ENCODE measurements at regions not wholly inside any gene's neighbourhood (a gene's known extent, or its start where the extent isn't known, plus 50 kb on each side); places are given as distances from the start of the nearest gene placed in this dataset.
"Not testable (repeated sequence)": the region's sequence is repeated elsewhere in the genome, so short reads cannot be mapped to it uniquely, and the experiment has no call there.

DNA sequence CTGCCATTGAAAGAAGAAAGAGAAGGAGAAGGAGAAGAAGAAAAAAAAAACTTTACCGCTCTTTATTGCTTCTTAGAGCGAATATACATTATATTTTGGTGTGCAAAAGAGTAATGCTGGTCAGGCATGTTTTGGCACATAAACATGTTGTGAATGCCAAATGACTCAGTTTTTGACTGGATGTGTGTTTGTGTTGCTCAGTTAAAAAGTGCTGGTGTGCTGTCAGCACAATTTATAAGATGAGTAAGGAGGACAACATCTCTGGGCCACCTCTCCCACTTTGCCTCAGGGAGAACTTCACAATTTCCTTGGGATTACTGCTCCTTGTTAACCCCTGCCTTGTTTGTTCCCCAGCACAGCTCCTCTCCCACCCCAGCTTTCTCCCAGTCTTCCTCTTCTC is 584.8 kb downstream of the ETNK1 start:
- intact Hi-C loops (cut with micrococcal nuclease) = no loop called here
- DNase-seq = no peak
- ATAC-seq = no peak

DNA sequence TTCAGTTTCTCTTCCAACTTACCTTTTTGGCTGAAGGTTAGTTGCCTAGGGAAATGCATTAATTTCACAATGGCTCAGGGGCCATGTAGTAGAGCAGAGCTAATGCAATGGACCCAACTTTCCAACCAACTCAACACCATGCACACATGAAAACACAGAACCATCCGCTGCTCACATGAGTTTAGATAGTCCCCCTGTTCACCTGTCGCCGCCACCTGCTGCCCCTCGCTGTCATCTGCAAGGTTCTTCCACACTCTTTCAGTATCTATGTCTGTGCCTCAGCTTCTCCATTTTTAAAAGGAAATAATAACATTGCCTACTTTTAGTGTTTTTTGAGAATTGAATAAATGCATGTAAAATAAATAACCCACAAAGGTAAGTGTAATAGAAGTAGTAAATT is 585.6 kb downstream of the ETNK1 start:
- intact Hi-C loops (cut with micrococcal nuclease) = no loop called here
- ATAC-seq = no peak
- DNase-seq = no peak

DNA sequence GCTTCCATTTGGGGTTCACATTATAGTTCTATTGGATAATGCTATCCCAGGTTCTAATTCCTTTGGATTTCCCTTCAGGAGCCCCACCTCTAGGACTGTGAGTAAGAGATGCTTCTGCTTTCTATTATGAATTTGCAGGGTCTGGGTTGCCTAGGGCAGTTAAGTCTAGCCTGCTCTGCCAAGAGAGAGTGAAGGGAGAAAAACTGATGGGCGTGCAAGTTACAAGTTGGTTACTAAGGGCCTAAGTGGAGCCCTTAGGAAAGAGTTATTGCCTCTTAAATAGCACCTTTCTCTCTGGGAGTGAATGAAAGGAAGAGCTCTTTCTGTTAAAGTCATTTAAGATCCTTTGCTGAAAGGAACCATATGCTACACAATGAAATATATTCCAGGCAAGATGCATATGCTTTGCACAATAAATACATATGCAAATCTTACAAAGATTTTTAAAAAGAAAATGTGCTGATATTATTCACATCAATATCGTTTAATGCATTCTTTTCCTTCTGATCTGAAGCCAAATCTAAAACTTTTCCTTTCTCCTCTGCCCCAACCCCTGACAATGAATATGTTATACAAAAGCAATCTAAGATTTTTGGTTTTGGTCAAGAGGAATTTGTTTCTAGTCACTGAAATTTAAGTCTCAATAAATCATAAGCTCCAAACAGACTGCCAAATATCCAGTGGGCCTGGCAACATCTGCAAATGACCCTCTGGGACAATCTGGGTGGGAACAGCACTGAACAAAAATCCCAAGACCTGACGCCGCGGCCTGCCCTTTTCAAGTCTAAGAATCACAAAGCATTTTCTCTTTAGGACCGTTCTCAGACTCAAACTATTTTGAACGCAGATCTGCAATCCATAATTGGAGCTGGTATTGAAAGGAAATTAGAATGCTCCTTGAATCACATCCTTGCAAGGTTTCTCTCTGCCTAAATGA is 586.7 kb downstream of the ETNK1 start:
- ATAC-seq = no peak
- no peak for DNase-seq
- intact Hi-C loops (cut with micrococcal nuclease) = no loop called here

DNA sequence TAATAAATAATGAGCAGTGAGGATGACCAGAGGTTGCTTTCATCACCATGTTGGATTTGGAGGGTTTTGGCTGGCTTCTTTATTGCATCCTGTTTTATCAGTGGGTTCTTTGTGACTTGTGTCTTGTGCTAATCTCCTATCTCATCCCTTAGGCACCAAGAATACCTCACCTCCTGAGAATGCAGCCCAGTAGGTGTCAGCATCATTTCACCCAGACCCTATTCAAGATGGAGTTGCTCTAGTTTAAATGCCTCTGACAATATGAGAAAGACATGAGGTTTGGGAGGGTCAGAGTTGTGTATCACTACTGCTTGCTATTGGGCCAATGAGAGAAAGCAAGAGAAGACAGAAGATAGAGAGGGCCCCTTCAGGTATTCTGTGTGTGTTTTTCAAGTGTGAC is 592.2 kb downstream of the ETNK1 start:
- intact Hi-C loops (cut with micrococcal nuclease) = no loop called here
- DNase-seq = no peak
- no peak for ATAC-seq

DNA sequence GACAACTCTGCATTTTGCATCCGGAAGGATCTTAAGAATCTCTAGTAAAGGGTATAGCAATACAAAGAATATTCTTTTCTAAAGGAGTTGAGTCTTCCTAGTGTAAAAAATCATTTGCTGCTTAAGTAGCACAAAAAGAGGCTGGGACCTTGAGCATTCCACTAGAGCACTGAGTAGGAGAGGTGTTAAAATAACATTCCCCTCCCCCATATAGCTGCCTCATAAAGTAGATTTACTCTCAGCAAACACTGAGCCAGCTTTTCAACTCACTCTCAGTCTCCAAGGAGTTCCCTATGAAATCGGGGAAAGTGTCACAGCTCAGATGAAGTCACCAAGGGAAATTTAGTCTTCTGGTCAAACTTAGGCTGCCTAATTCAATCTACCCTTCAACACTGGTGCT is 592.7 kb downstream of the ETNK1 start:
- DNase-seq (no peak), ATAC-seq (no peak)
- intact Hi-C loops (cut with micrococcal nuclease) = no loop called here

DNA sequence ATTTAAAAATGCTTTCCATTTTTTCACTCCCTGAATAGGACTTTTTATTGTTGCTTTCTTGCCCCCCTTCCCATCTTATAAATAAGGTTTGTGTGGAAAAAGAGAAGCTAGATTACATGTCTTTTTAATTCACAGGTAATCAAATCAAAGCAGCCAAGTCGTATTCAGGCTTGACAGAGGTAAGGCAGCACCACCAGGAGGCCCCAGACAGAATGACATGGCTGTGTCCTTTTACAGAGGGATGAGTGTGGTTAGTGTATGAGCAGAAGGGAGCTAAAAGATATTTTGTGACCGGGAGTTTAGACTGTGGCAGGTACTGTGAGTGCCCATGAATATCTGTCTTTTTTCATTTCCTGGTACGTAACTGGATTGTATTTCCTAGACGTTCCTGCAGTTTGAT is 596.1 kb downstream of the ETNK1 start:
- ATAC-seq = no peak
- intact Hi-C loops (cut with micrococcal nuclease) = no loop called here
- no peak for DNase-seq

DNA sequence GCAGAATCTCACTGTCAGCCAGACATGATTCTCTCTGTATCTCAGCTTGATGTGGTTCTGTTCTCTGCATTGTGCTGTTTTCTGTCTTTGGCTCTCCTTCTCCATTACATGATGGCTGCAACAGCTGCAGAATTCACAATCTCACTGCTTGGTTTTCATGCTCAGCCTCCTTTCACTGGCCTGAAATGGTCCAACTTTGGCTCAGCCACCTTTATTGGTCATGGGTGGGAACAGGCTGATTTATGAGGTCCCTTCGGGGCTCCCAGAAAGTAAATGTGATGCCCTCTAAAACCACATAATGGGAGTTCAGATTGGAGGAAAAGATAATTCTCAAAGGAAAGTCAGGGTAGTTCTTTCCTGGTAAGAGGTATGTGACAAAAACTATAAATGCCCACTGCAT is 597.0 kb downstream of the ETNK1 start:
- ATAC-seq (no peak), DNase-seq (no peak)
- intact Hi-C loops (cut with micrococcal nuclease) = no loop called here

DNA sequence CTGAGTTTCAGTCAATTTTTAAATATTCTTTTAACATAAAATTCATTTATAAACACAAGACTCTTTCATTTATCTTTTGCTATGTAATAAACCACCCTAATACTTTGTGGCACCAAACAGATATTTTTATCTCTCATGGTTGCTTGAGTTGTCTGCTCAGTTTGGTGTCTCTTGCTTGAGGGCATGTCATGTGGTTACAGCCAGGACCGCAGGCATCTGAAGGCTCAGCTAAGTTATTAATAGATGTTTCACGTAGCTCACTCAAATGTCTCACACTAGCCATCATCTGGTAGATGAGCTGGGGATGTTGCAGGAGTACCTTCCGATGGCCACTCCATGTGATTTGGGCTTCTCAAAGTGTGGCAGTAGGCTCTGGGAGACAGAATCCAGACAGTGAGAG is 597.8 kb downstream of the ETNK1 start:
- intact Hi-C loops (cut with micrococcal nuclease) = no loop called here
- peak; percentile 78 for ATAC-seq

DNA sequence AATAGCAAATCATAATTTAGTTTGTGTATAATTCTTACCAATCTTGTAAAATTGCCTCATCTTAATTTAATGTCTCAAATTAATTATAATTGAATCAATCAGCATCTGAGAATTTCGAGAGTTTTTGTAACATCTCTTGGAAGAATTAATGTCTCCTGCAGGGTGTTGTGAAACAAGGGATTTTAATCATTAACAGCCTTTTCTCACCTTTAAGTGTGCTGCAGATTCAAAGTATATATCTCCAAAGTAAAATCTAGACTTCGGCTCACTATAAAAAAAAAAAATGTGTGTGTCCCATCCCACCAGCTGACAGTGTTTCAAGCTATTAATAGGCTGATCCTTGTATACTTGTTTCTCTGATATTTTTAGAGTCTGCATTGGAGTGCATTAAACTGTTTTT is 603.1 kb downstream of the ETNK1 start:
- intact Hi-C loops (cut with micrococcal nuclease) = no loop called here
- ATAC-seq (peak; percentile 50), DNase-seq (no peak)

More for the DNA sequence above, 597.8 kb downstream of the ETNK1 start:
- no peak for DNase-seq

DNA sequence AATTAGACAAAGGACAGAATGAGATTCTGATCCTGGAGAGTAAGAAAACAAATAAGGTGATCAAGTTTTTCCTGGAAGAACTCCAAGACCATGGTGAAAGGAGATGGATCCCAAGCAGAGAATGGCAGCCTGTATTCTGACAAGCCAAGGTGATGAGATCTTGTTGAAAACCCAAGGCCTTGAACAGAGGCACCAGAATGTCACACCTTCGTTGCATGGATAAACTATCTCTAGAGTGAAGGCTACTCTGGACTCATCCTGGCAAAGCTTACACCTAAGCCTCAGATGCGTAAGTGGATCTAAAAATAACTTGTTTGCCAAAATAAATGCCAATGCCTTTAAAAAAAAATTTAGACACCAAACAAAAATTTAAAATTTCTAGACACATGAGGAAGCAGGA is 605.9 kb downstream of the ETNK1 start:
- ATAC-seq = peak; percentile 93
- DNase-seq = no peak
- intact Hi-C loops (cut with micrococcal nuclease) = no loop called here

DNA sequence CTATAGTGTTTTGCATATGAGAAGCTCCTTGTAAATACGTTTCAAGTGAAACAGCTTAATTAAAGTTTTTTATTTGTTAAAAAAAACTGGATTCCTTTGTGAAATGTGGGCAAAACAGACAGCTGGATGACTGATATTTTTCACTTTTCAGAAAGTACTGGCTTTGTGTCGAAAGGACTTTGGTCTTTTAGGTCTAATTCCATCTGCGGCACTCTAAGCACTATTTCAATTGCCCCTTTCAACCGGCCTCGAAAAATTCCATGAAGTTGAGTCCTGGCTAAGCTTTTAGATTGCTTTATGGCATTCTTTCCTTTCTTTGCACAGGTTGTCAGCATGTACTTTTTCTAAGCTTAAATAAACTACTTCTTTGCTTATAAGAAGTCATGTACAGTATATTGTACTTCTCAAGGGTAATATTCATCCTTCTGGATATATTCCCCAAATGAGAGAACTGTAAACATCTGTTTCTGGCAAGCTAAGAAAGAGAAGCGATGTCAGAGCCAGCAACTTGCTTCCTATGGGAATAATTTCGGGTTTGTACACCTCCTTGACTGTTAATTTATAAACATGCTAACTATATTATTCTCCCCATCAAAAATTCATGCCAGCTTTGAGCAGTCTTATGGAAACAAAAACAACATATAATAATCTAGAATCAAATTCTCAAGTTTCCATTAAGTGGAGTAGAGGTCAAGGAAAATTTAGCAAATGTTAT is 611.3 kb downstream of the ETNK1 start:
- no peak for ATAC-seq
- no peak for DNase-seq
- intact Hi-C loops (cut with micrococcal nuclease) = no loop called here

DNA sequence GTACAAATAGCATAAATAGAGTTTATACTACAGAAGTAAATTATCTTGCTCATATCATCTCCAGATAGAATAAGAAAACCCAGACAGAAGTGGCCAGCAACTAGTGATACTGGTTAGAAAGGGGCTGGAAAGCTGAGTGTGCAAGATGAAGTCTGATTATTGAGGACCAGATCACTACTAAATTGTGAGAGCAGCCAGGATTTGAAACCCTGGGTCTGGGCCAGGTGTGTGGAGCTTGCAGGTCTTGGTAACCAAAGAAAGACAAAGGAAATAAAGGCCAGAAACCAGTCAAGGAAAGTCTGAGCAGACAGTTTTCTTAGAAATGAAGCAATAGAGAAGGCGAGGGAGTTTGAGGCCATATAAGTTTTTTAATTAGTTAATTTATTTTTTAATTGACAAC is 611.8 kb downstream of the ETNK1 start:
- DNase-seq = no peak
- ATAC-seq = no peak
- intact Hi-C loops (cut with micrococcal nuclease) = no loop called here

DNA sequence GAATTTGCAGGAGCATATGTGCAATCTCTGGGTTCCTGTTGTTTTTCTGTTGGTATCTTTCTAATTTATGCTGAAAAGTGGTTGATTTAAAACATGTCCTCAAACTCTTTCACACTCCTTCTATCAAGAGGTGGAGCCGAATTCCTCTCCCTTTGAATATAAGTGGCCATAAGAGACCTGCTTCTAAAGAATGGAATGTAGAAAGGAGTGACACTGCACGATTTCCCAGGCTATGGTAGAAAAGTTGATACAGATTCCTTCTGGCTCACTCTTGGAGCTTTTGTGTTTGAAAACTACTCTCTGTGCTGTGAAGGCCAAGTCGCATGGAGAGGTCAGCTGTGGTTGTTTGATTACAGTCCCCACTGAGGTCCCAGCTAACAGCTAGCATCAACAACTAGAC is 613.2 kb downstream of the ETNK1 start:
- DNase-seq (no peak), ATAC-seq (no peak)
- intact Hi-C loops (cut with micrococcal nuclease) = no loop called here

DNA sequence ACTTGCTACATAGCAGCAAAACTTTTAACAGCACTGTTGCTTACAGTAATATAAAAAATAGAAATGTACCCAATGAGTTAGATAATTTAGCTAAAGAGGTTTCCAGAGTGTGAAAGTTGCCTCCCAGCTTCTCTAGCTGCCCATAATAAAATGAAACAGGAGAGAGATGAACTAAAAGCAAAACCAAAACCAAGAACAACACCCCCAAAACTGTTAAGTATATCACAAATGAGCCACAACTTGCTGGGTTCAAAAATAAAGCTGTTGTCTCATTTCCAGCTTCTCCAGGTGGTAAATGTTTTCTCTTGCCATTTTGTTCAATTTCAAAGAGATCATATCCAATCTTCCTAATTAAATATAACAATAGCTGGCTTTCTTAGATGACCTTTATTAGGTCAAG is 614.0 kb downstream of the ETNK1 start:
- intact Hi-C loops (cut with micrococcal nuclease) = no loop called here
- DNase-seq = no peak
- no peak for ATAC-seq

DNA sequence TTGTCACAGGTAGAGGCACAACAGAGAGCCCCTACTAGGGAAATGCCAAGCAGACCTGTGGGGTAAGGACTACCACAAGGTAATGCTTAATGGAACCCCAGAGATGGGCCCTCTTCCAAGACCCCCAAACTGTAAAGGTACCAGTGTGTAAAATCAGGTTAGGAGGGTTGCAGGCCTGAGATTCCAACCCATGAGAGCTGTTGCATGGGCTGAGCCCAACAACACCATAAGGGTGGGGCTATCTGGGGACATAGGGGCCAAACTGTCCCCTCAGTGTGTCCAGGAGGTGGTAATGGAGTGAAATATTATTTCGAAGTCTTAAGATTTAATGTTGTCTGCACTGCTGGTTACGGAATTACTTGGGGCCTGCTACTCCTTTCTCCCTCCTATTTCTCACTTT is 620.2 kb downstream of the ETNK1 start:
- DNase-seq (no peak), ATAC-seq (no peak)
- intact Hi-C loops (cut with micrococcal nuclease) = no loop called here

DNA sequence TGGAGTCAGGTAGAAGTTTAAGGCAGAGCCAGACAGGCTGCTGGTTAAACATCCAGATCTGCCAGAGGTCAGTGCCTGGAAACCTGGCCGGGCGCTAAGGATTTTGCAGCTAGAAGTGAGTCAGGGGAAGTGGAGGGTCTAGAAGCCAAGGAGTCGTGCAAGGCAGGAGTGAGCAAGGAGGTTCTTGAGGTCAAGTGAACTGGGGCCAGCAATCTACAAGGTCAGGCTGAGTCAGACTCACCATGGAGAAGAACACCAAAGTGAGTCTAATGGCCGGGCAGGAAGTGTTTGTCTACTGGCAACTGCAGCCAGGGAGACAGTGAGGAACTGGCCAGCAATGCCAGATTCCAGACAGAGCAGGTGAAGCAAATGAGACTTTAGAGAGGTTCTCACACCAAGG is 628.2 kb downstream of the ETNK1 start:
- ATAC-seq = no peak

DNA sequence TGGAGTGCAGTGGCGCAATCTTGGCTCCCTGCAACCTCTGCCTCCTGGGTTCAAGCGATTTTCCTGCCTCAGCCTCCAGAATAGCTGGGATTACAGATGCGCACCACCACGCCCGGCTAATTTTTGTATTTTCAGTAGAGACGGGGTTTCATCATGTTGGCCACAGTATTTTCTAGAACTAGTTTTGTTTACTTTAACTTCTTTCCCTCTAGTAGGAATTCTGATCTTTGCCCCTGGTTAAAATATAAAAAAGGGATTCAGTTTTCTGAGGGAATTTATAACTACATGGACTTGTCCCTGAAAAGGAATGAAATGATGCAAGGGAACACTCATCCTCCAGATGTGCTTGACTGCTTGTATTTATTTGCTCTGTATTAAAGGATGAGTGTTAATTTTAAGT is 628.9 kb downstream of the ETNK1 start:
- DNase-seq; ATAC-seq; intact Hi-C loops (cut with micrococcal nuclease): not testable (repeated sequence)

More for the DNA sequence above, 628.2 kb downstream of the ETNK1 start:
- DNase-seq = no peak
- intact Hi-C loops (cut with micrococcal nuclease) = no loop called here

DNA sequence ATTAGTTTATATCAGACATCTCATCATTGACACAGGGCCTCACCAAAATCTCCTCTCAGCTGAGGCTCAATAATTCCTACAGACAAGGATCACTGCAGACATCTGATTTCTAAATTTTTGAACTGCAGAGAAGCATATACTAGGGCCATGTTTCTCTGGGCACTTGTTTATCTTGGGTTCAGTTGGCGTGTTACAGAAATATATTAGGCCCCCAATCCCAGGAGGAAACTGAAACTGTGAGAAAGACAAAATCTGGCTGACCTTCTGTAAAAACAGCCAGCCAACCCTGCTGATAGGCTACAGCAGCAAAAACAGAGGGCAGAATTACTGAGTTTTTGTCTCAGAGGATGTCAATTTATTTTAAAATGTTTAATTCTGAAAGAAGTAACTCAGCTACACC is 634.6 kb downstream of the ETNK1 start:
- ATAC-seq (peak; percentile 27), DNase-seq (no peak)

DNA sequence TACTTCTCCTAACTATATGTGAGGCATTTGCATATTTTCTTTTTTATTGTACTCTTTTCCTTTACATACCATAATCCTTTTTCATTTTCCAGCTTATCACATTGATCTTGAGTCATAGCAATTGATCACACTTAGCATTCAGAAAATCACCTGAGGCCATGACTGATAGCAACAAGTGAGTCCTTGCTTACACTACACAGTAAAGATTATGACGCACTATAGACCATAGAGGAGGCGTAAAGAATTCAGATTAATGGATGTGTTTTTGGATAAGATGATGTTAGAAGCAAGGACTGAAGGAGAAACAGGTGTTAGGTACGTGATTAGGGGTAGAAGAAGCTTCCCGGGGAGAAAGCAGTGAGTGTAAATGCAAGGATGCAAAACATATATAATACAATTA is 637.7 kb downstream of the ETNK1 start:
- no peak for DNase-seq
- intact Hi-C loops (cut with micrococcal nuclease) = no loop called here
- no peak for ATAC-seq

More for the DNA sequence above, 634.6 kb downstream of the ETNK1 start:
- intact Hi-C loops (cut with micrococcal nuclease) = no loop called here

DNA sequence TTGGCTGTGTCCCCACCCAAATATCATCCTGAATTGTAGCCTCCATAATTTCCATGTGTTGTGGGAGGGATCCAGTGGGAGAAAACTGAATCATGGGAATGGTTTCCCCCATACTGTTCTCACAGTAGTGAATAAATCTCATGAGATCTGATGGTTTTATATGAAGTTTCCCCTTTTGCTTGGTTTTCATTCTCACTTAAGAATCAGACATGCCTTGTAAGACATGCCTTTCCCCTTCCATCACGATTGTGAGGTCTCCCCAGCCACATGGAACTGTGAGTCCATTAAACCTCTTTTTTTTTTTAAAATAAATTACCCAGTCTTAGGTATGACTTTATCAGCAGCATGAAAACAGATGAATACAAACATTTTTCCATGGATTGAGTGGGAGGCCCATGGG is 652.9 kb downstream of the ETNK1 start:
- DNase-seq = no peak
- ATAC-seq = no peak
- intact Hi-C loops (cut with micrococcal nuclease) = no loop called here

DNA sequence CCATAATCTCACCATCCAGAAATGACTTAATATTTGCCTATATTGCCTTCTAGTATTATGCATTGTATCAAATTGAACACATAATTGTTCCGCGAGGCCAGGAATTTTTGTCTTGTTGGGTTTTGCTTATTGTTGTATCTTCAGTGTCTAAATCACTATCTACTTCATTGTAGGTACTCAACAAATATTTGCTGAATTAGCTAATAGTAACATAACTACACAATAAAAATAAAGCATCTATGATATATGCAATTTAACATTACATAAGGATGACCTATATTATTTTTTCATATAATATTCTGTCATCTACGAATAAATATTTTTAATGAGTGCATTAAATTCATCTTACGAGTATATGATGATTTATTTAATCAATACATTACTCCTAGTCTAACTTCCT is 656.3 kb downstream of the ETNK1 start:
- intact Hi-C loops (cut with micrococcal nuclease) = no loop called here
- ATAC-seq = no peak
- DNase-seq = no peak
